ENCODE measurements at regions not wholly inside any gene's neighbourhood (a gene's known extent, or its start where the extent isn't known, plus 50 kb on each side); places are given as distances from the start of the nearest gene placed in this dataset.
"Not testable (repeated sequence)": the region's sequence is repeated elsewhere in the genome, so short reads cannot be mapped to it uniquely, and the experiment has no call there.

GRCh38 chr4:170724191-170724590 lies 634.4 kb upstream of the AADAT start:
- DNase-seq (ENCODE audit: low read depth in 1 of 2, low spot score in 1 of 2): no peak

- DNase-seq (ENCODE audit: low read depth in 1 of 2, low spot score in 1 of 2): no peak
Observed at GRCh38 chr4:170723171-170723570, 633.4 kb upstream of the AADAT start.

- DNase-seq (ENCODE audit: low read depth in 1 of 2, low spot score in 1 of 2): no peak
Observed at GRCh38 chr4:170721812-170722373, 632.1 kb upstream of the AADAT start.

- DNase-seq (ENCODE audit: low read depth in 1 of 2, low spot score in 1 of 2): no peak
Observed at GRCh38 chr4:170716868-170717267, 627.1 kb upstream of the AADAT start.

GRCh38 chr4:170705907-170706306 lies 616.2 kb upstream of the AADAT start:
- DNase-seq (ENCODE audit: low read depth in 1 of 2, low spot score in 1 of 2): no peak

GRCh38 chr4:170700064-170700463 lies 610.3 kb upstream of the AADAT start:
- no peak for DNase-seq (ENCODE audit: low read depth in 1 of 2, low spot score in 1 of 2)

GRCh38 chr4:170698334-170698733 lies 608.6 kb upstream of the AADAT start:
- no peak for DNase-seq (ENCODE audit: low read depth in 1 of 2, low spot score in 1 of 2)

- no peak for DNase-seq (ENCODE audit: low read depth in 1 of 2, low spot score in 1 of 2)
Observed at GRCh38 chr4:170697845-170698244, 608.1 kb upstream of the AADAT start.

- no peak for DNase-seq (ENCODE audit: low read depth in 1 of 2, low spot score in 1 of 2)
Observed at GRCh38 chr4:170697045-170697444, 607.3 kb upstream of the AADAT start.

GRCh38 chr4:170691168-170691567 lies 601.4 kb upstream of the AADAT start:
- no peak for DNase-seq (ENCODE audit: low read depth in 1 of 2, low spot score in 1 of 2)

GRCh38 chr4:170687751-170688150 lies 598.0 kb upstream of the AADAT start:
- no peak for DNase-seq (ENCODE audit: low read depth in 1 of 2, low spot score in 1 of 2)

- not testable (repeated sequence) for DNase-seq (ENCODE audit: low read depth in 1 of 2, low spot score in 1 of 2)
Observed at GRCh38 chr4:170685701-170686100, 595.9 kb upstream of the AADAT start.

- DNase-seq (ENCODE audit: low read depth in 1 of 2, low spot score in 1 of 2): no peak
Observed at GRCh38 chr4:170682558-170683294, 593.0 kb upstream of the AADAT start.

- DNase-seq (ENCODE audit: low read depth in 1 of 2, low spot score in 1 of 2): not testable (repeated sequence)
Observed at GRCh38 chr4:170682087-170682486, 592.3 kb upstream of the AADAT start.

- DNase-seq (ENCODE audit: low read depth in 1 of 2, low spot score in 1 of 2): no peak
Observed at GRCh38 chr4:170675568-170676262, 586.0 kb upstream of the AADAT start.

- DNase-seq (ENCODE audit: low read depth in 1 of 2, low spot score in 1 of 2): no peak
Observed at GRCh38 chr4:170674176-170674575, 584.4 kb upstream of the AADAT start.

- DNase-seq (ENCODE audit: low read depth in 1 of 2, low spot score in 1 of 2): no peak
Observed at GRCh38 chr4:170672381-170672965, 582.7 kb upstream of the AADAT start.

GRCh38 chr4:170671171-170671570 lies 581.4 kb upstream of the AADAT start:
- no peak for DNase-seq (ENCODE audit: low read depth in 1 of 2, low spot score in 1 of 2)

GRCh38 chr4:170667814-170668213 lies 578.1 kb upstream of the AADAT start:
- DNase-seq (ENCODE audit: low read depth in 1 of 2, low spot score in 1 of 2): no peak

GRCh38 chr4:170666909-170667308 lies 577.2 kb upstream of the AADAT start:
- no peak for DNase-seq (ENCODE audit: low read depth in 1 of 2, low spot score in 1 of 2)

- DNase-seq (ENCODE audit: low read depth in 1 of 2, low spot score in 1 of 2): no peak
Observed at GRCh38 chr4:170662250-170662649, 572.5 kb upstream of the AADAT start.

- DNase-seq (ENCODE audit: low read depth in 1 of 2, low spot score in 1 of 2): no peak
Observed at GRCh38 chr4:170657761-170658160, 568.0 kb upstream of the AADAT start.
